ENCODE measurements at regions not wholly inside any gene's neighbourhood (a gene's known extent, or its start where the extent isn't known, plus 50 kb on each side); places are given as distances from the start of the nearest gene placed in this dataset.
"Not testable (repeated sequence)": the region's sequence is repeated elsewhere in the genome, so short reads cannot be mapped to it uniquely, and the experiment has no call there.

- no peak for TF ChIP-seq CTCF (IDR thresholded peaks at IDR 0.05; ENCODE audit: insufficient read depth, missing control alignments)
- FAIRE-seq (no peak), DNase-seq (ENCODE audit: insufficient read length, low spot score) (no peak)
These were observed 177.3 kb upstream of the KL start for GRCh38 chr13:32838945-32839344.

DNA sequence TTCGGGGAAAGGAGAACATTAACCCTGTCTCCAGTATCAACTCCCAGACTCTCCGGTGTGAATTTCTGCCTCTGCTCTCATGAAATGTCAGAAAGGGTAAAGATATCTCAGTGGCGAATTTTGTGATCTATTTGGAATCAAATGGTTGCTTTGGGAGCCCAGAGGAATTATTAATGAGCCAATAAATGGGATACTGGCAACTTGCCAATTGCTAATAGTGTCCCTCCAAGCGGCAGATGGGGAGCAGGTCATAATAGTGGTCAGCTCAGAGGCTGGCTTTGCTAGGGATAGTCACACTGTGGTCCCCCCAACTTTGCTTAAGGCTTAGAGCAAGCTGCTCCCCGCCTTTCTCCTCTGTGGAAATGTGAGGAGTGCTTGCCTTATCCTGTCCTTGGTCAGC, 176.1 kb upstream of the KL start:
- no peak for TF ChIP-seq CTCF (IDR thresholded peaks at IDR 0.05; ENCODE audit: insufficient read depth, missing control alignments)
- DNase-seq (ENCODE audit: insufficient read length, low spot score) (no peak), FAIRE-seq (no peak)

GRCh38 chr13:32840989-32841713, 175.1 kb upstream of the KL start:
- FAIRE-seq = no peak

GRCh38 chr13:32845952-32846950, 170.0 kb upstream of the KL start:
- FAIRE-seq (no peak), DNase-seq (ENCODE audit: insufficient read length, low spot score) (no peak)
- no peak for TF ChIP-seq CTCF (IDR thresholded peaks at IDR 0.05; ENCODE audit: insufficient read depth, missing control alignments)

More at GRCh38 chr13:32840989-32841713, 175.1 kb upstream of the KL start:
- TF ChIP-seq CTCF (IDR thresholded peaks at IDR 0.05; ENCODE audit: insufficient read depth, missing control alignments) = no peak
- DNase-seq (ENCODE audit: insufficient read length, low spot score) = no peak

- not testable (repeated sequence) for DNase-seq (ENCODE audit: insufficient read length, low spot score); FAIRE-seq
These were observed 168.2 kb upstream of the KL start for GRCh38 chr13:32847976-32848375.

DNA sequence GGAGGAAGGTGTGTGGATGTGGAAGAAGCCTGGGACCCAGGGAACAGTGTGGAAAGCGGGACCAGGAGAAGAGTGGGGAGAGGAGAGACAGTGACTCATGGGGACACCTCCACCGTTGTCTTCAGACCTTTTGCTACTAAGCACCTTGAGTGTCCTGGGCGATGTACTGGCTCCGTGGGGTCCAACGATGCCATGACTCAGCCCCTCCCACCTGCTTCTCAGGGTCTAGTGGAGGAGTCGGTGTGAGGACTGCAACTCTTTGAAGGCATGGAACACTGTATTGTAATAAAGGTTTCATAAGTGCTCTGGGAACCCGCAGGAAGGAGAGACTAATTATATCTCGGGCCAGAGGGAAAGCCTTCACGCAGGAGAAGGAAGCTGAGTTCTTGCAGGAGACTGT, 166.9 kb upstream of the KL start:
- FAIRE-seq (no peak), DNase-seq (ENCODE audit: insufficient read length, low spot score) (no peak)
- no peak for TF ChIP-seq CTCF (IDR thresholded peaks at IDR 0.05; ENCODE audit: insufficient read depth, missing control alignments)

DNA sequence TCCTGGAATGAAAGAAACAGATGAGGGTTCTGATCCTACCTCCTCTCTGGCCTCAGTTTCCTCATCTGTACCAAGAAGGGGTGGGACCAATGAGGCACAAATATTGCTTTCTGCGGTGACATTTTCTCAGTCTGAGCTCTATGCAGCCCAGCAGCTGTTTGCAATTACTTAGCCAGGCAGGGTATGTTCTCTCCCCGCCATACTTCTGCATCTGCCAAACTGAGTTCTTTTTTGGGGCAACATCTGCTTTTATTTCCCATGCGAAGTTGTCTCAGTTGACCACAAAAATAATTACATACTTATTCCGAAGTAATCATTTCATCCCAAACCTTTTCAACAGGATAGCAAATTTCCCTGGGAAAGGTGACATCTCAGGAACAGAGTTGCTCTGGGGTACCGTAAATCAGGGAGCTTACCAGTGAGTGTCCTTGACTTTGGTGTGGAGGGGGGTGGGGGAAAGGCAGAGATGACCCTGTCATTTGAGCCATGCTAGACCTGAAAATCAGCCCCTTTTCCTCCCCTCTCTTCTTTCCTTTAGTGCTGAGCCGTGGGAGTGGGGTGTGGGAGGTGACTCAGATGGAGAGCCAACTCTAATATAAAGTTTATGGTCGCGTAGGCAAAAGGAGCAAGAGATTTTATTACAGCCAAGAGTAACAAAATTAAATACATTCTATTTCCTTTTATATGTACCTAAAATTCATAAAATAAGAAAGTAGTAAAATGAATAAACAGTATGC, 165.7 kb upstream of the KL start:
- DNase-seq (ENCODE audit: insufficient read length, low spot score) = no peak
- no peak for FAIRE-seq
- no peak for TF ChIP-seq CTCF (IDR thresholded peaks at IDR 0.05; ENCODE audit: insufficient read depth, missing control alignments)

Data from D721Med (cell line).